ENCODE measurements at regions not wholly inside any gene's neighbourhood (a gene's known extent, or its start where the extent isn't known, plus 50 kb on each side); places are given as distances from the start of the nearest gene placed in this dataset.

DNA sequence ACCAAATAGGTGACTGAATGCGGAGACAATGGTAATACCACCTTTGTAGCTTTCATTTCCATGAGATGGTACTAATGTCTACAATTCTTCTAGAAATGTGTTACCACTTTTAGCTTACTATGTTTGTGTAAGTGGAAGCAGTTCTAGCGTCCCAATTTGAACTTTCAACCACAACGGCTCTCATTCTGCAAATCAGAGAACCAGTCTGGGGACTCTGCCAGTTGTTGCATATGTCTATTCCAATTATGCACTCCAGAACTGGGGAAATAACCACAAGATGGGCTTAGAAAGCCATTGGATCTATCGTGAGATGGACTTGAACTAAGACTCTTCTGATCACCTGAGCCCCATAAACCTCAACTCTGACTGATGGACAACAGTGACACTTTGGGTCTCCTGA is 862.3 kb downstream of the SLITRK1 start:
- TF ChIP-seq ESRRA (IDR thresholded peaks at IDR 0.05; ENCODE audit: borderline replicate concordance, low read length): no peak
- TF ChIP-seq, protein P1, sequence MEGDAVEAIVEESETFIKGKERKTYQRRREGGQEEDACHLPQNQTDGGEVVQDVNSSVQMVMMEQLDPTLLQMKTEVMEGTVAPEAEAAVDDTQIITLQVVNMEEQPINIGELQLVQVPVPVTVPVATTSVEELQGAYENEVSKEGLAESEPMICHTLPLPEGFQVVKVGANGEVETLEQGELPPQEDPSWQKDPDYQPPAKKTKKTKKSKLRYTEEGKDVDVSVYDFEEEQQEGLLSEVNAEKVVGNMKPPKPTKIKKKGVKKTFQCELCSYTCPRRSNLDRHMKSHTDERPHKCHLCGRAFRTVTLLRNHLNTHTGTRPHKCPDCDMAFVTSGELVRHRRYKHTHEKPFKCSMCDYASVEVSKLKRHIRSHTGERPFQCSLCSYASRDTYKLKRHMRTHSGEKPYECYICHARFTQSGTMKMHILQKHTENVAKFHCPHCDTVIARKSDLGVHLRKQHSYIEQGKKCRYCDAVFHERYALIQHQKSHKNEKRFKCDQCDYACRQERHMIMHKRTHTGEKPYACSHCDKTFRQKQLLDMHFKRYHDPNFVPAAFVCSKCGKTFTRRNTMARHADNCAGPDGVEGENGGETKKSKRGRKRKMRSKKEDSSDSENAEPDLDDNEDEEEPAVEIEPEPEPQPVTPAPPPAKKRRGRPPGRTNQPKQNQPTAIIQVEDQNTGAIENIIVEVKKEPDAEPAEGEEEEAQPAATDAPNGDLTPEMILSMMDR (IDR thresholded peaks at IDR 0.05): no peak
- TF ChIP-seq, protein P2, sequence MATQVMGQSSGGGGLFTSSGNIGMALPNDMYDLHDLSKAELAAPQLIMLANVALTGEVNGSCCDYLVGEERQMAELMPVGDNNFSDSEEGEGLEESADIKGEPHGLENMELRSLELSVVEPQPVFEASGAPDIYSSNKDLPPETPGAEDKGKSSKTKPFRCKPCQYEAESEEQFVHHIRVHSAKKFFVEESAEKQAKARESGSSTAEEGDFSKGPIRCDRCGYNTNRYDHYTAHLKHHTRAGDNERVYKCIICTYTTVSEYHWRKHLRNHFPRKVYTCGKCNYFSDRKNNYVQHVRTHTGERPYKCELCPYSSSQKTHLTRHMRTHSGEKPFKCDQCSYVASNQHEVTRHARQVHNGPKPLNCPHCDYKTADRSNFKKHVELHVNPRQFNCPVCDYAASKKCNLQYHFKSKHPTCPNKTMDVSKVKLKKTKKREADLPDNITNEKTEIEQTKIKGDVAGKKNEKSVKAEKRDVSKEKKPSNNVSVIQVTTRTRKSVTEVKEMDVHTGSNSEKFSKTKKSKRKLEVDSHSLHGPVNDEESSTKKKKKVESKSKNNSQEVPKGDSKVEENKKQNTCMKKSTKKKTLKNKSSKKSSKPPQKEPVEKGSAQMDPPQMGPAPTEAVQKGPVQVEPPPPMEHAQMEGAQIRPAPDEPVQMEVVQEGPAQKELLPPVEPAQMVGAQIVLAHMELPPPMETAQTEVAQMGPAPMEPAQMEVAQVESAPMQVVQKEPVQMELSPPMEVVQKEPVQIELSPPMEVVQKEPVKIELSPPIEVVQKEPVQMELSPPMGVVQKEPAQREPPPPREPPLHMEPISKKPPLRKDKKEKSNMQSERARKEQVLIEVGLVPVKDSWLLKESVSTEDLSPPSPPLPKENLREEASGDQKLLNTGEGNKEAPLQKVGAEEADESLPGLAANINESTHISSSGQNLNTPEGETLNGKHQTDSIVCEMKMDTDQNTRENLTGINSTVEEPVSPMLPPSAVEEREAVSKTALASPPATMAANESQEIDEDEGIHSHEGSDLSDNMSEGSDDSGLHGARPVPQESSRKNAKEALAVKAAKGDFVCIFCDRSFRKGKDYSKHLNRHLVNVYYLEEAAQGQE (IDR thresholded peaks at IDR 0.05): no peak

Data from A549 (cell line).